ENCODE measurements at regions not wholly inside any gene's neighbourhood (a gene's known extent, or its start where the extent isn't known, plus 50 kb on each side); places are given as distances from the start of the nearest gene placed in this dataset.
"Not testable (repeated sequence)": the region's sequence is repeated elsewhere in the genome, so short reads cannot be mapped to it uniquely, and the experiment has no call there.

DNA sequence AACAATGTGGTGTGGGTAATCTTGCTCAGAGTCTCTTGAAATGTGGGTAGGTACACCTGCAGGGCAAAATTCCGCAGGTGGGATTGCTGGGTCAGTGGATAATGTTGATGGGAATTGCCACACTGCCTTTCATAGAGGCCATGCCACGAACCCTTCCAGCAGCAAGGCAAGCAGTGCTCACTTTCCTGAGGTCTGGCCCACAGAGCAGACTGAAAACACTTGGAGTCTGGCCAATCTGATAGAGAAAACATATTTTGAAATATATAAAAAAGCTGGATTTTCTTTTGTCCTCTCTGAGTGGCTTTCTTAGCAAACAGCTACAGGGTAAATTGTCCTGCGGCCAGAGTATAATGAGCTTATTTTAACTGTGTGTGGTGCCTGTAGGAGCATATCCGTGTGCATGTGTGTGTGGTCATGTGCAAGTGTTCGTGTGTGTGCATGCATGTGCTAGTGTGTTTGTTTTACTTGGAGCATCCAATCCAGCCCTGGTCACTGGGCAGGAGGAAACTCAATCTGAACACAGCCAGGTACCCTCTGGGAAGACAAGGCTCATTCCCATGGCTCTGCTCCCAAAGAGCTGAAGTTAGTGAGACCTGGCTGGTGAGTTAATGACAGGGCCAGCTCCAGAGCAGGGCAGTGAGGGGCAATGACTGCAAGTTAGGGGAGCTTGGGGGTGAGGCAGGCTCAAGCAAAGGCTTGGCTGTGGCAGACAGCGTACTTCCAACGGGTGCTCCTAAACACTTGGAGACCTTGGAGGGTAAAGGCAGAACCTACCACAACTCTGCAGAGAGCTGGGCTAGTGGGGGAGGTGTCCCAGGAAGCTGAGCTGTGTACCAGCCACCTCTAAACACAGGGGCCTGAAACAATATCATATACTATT, 91.3 kb downstream of the PLXNA1 start:
- H2AFZ ChIP-seq (ENCODE audit: low read length): no peak overlapping the region
- no peaks in the 10 kb centered on the region for H3K4me1 ChIP-seq (ENCODE audit: control insufficient read depth, extremely low read depth, insufficient read depth, low read length)
- TF ChIP-seq, protein P1, sequence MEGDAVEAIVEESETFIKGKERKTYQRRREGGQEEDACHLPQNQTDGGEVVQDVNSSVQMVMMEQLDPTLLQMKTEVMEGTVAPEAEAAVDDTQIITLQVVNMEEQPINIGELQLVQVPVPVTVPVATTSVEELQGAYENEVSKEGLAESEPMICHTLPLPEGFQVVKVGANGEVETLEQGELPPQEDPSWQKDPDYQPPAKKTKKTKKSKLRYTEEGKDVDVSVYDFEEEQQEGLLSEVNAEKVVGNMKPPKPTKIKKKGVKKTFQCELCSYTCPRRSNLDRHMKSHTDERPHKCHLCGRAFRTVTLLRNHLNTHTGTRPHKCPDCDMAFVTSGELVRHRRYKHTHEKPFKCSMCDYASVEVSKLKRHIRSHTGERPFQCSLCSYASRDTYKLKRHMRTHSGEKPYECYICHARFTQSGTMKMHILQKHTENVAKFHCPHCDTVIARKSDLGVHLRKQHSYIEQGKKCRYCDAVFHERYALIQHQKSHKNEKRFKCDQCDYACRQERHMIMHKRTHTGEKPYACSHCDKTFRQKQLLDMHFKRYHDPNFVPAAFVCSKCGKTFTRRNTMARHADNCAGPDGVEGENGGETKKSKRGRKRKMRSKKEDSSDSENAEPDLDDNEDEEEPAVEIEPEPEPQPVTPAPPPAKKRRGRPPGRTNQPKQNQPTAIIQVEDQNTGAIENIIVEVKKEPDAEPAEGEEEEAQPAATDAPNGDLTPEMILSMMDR (conservative IDR thresholded peaks at IDR 0.05 in 1 of 2, IDR thresholded peaks at IDR 0.05 in 1 of 2; ENCODE audit: low read depth in 1 of 2, low read length in 2 of 2): no peak
- no peak for TF ChIP-seq EZH2 (IDR thresholded peaks at IDR 0.05; ENCODE audit: low read length, missing control alignments)
- H3K9ac ChIP-seq (ENCODE audit: insufficient read depth, low read length): no peak overlapping the region
- DNase-seq (ENCODE audit: low read depth in 2 of 2): peak in 1 of 2 donors; percentile 31
- no peak overlapping the region for H3K4me2 ChIP-seq (ENCODE audit: extremely low read depth, insufficient read depth, low read length)
- no peaks in the 10 kb centered on the region for H3K79me2 ChIP-seq (ENCODE audit: control insufficient read depth, insufficient read depth, low read length)
- no peaks in the 10 kb centered on the region for H3K9me3 ChIP-seq (ENCODE audit: control insufficient read depth, insufficient read depth, low read depth, low read length)
- no peaks in the 10 kb centered on the region for H3K27me3 ChIP-seq (ENCODE audit: control insufficient read depth, insufficient read depth, low read length)
- H3K27ac ChIP-seq (ENCODE audit: insufficient read depth, low read length): no peak overlapping the region
- no peak overlapping the region for H3K4me3 ChIP-seq (replicated peaks in 1 of 4; ENCODE audit: control extremely low read depth in 1 of 4, insufficient read depth in 1 of 4, low read depth in 3 of 4, low read length in 4 of 4)
- H4K20me1 ChIP-seq (ENCODE audit: control insufficient read depth, extremely low read depth, insufficient read depth, low read length): no peaks in the 10 kb centered on the region
- no peaks in the 10 kb centered on the region for H3K36me3 ChIP-seq (ENCODE audit: control insufficient read depth, insufficient read depth, low read length)

DNA sequence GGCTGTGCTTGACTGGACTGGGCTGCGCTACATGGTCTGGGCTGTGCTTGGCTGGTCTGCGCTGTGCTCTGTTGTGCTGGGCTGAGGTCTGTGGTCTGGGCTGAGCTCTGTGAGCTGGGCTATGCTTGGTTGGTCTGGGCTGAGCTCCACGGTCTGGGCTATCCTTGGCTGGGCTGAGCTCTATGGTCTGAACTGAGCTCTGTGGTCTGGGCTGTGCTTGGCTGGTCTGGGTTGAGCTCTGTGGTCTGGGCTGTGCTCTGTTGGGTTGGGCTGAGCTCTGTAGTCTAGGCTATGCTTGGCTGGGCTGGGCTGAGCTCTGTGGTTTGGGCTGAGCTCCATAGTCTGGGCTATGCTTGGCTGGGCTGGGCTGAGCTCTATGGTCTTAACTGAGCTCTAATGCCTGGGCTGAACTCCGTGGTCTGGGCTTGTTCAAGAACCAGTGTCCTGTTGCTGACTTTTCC, 92.0 kb downstream of the PLXNA1 start:
- Histone ChIP-seq H3K4me3 (replicated peaks in 1 of 4; ENCODE audit: control extremely low read depth in 1 of 4, insufficient read depth in 1 of 4, low read depth in 3 of 4, low read length in 4 of 4) (no peak overlapping the region), H3K27me3 (ENCODE audit: control insufficient read depth, insufficient read depth, low read length) (no peaks in the 10 kb centered on the region), H3K27ac (ENCODE audit: insufficient read depth, low read length) (no peak overlapping the region), H2AFZ (ENCODE audit: low read length) (no peak overlapping the region), H3K9ac (ENCODE audit: insufficient read depth, low read length) (no peak overlapping the region), H3K9me3 (ENCODE audit: control insufficient read depth, insufficient read depth, low read depth, low read length) (no peaks in the 10 kb centered on the region), H4K20me1 (ENCODE audit: control insufficient read depth, extremely low read depth, insufficient read depth, low read length) (no peaks in the 10 kb centered on the region), H3K36me3 (ENCODE audit: control insufficient read depth, insufficient read depth, low read length) (no peaks in the 10 kb centered on the region), H3K4me1 (ENCODE audit: control insufficient read depth, extremely low read depth, insufficient read depth, low read length) (no peaks in the 10 kb centered on the region), H3K79me2 (ENCODE audit: control insufficient read depth, insufficient read depth, low read length) (no peaks in the 10 kb centered on the region), H3K4me2 (ENCODE audit: extremely low read depth, insufficient read depth, low read length) (no peak overlapping the region)
- TF ChIP-seq EZH2 (IDR thresholded peaks at IDR 0.05; ENCODE audit: low read length, missing control alignments): no peak
- TF ChIP-seq, protein P1 (conservative IDR thresholded peaks at IDR 0.05 in 1 of 2, IDR thresholded peaks at IDR 0.05 in 1 of 2; ENCODE audit: low read depth in 1 of 2, low read length in 2 of 2): no peak
- peak; percentile 81 to 85 for DNase-seq (ENCODE audit: low read depth in 2 of 2)

DNA sequence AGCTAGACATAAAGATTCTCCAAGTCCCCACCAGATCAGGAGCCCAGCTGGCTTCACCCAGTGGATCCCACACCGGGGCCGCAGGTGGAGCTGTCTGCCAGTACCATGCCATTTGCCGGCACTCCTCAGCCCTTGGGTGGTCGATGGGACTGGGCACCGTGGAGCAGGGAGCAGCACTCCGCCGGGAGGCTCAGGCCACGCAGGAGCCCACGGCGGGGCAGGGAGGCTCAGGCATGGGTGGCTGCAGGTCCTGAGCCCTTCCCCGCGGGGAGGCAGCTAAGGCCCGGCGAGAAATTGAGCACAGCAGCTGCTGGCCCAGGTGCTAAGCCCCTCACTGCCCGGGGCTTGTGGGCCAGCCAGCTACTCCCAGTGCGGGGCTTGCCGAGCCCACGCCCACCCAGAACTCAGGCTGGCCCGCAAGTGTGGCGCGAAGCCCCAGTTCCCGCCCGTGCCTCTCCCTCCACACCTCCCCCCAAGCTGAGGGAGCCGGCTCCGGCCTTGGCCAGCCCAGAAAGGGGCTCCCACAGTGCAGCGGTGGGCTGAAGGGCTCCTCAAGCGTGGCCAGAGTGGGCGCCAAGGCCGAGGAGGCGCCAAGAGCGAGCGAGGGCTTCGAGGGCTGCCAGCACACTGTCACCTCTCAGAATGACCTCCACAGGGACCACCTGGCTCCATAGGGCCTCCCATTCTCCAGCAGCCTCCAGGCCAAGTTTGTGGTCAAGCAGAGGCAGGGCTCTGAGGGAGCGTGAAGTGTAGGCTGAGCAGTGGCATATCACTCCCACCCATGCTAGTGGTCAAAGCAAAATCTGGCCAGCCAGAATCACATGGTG, 93.5 kb downstream of the PLXNA1 start:
- not testable (repeated sequence) for H3K4me3 ChIP-seq (replicated peaks in 1 of 4; ENCODE audit: control extremely low read depth in 1 of 4, insufficient read depth in 1 of 4, low read depth in 3 of 4, low read length in 4 of 4); H3K27me3 ChIP-seq (ENCODE audit: control insufficient read depth, insufficient read depth, low read length); H3K27ac ChIP-seq (ENCODE audit: insufficient read depth, low read length); H3K9ac ChIP-seq (ENCODE audit: insufficient read depth, low read length); H3K9me3 ChIP-seq (ENCODE audit: control insufficient read depth, insufficient read depth, low read depth, low read length); H3K4me2 ChIP-seq (ENCODE audit: extremely low read depth, insufficient read depth, low read length); H3K36me3 ChIP-seq (ENCODE audit: control insufficient read depth, insufficient read depth, low read length); DNase-seq (ENCODE audit: low read depth in 2 of 2); H3K4me1 ChIP-seq (ENCODE audit: control insufficient read depth, extremely low read depth, insufficient read depth, low read length); H2AFZ ChIP-seq (ENCODE audit: low read length); H3K79me2 ChIP-seq (ENCODE audit: control insufficient read depth, insufficient read depth, low read length); H4K20me1 ChIP-seq (ENCODE audit: control insufficient read depth, extremely low read depth, insufficient read depth, low read length)

Measured in fibroblast of lung (primary cell).